Erythroblast (primary cell): ENCODE measurements at regions not wholly inside any gene's neighbourhood (a gene's known extent, or its start where the extent isn't known, plus 50 kb on each side); places are given as distances from the start of the nearest gene placed in this dataset.

Experiments used
- DNase-seq, 2 experiments: peaks; one replicate each; lab custom pipeline; 2025; lab: John Stamatoyannopoulos, UW
- GATA1 ChIP-seq: IDR thresholded peaks from 2 replicates; pipeline ENCODE4 v1.6.1; 2011; ENCODE audit warnings: low read depth, mild to moderate bottlenecking, control low read depth, low read length, moderate library complexity
- POLR2A ChIP-seq: IDR thresholded peaks from 2 replicates; pipeline ENCODE4 v1.6.1; 2011; ENCODE audit warnings: mild to moderate bottlenecking, low read length

- DNase-seq: no peak
- TF ChIP-seq POLR2A (no peak), GATA1 (no peak)
Measured at GRCh38 chr4:8690216-8691150, 97.9 kb downstream of the CPZ start.

- DNase-seq: no peak
- TF ChIP-seq POLR2A (no peak), GATA1 (no peak)
Measured at GRCh38 chr4:8689741-8690140, 97.2 kb downstream of the CPZ start.

- DNase-seq: no peak
- TF ChIP-seq GATA1 (no peak), POLR2A (no peak)
Measured at GRCh38 chr4:8688908-8689445, 96.4 kb downstream of the CPZ start.

DNA sequence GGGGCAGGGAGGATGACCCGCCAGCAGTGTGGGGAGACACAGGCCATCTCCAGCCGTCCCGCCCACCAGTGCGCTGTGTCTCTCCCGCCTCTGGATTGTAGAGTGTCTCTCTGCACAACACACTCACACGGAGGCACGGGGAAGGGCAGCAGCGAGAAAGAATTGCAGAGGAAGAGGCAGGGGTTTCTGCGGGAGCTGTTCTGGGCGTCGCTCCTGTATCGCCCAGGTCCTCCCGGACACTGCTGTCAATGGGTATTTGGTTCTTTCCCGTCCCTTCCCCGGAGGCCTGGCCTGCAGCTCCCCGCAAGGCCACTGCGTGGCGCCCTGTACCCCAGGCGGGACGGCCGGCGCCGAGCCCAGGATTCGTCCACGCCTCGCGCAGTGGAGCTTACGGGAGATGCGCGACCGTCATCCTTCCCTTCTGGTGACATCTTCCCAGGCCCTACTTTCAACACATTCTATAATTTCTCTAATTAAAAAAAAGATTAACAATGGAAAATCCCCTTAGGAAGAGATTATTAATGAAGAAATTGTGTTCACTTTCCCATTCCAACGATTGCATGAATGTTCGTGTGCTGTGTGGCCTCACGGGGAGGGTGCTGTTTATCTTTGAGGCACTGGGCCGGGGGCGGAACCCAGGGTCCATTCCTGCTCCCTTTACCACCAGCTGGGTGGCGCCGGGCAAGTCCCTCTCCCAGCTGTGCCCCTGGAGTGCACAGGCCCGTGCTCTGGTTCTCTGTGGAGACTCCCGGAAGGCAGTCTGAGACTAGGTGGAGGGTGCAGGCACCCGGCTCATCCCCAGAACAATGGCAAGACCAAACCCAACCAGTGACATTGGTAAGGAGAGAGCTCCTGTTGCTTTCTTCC is 95.7 kb downstream of the CPZ start:
- TF ChIP-seq POLR2A (no peak), GATA1 (no peak)
- DNase-seq: peak; percentile 17 to 35

GRCh38 chr4:8687083-8687482 is 94.5 kb downstream of the CPZ start:
- no peak for DNase-seq
- TF ChIP-seq POLR2A (no peak), GATA1 (no peak)

GRCh38 chr4:8685831-8686230 is 93.3 kb downstream of the CPZ start:
- no peak for DNase-seq

GRCh38 chr4:8683462-8683861 is 90.9 kb downstream of the CPZ start:
- no peak for DNase-seq
- TF ChIP-seq POLR2A (no peak), GATA1 (no peak)

More at GRCh38 chr4:8685831-8686230, 93.3 kb downstream of the CPZ start:
- no peak for TF ChIP-seq GATA1
- no peak for TF ChIP-seq POLR2A

- DNase-seq: no peak
- TF ChIP-seq POLR2A (no peak), GATA1 (no peak)
Measured at GRCh38 chr4:8682725-8683124, 90.2 kb downstream of the CPZ start.

DNA sequence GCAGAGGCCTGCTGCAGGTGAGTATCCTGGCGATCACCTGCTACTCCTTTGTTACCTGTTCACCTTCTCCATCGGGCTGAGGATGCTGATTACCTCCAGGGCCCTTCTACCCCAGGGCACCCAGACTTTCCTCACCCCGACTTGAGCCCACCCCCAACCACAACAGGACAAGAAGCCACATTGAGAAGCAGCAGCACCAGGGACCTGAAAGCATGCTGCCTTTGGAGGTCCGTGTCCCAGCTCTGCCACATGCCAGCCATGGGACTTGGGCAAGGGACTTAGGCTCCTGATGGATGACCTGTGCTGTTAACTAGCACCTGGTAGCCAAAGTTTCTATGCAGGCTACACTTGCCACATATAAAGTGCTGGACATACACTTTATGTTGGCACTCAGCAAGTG is 89.7 kb downstream of the CPZ start:
- TF ChIP-seq POLR2A (no peak), GATA1 (no peak)
- DNase-seq: no peak

- no peak for DNase-seq
- TF ChIP-seq GATA1 (no peak), POLR2A (no peak)
Measured at GRCh38 chr4:8681391-8681790, 88.8 kb downstream of the CPZ start.

DNA sequence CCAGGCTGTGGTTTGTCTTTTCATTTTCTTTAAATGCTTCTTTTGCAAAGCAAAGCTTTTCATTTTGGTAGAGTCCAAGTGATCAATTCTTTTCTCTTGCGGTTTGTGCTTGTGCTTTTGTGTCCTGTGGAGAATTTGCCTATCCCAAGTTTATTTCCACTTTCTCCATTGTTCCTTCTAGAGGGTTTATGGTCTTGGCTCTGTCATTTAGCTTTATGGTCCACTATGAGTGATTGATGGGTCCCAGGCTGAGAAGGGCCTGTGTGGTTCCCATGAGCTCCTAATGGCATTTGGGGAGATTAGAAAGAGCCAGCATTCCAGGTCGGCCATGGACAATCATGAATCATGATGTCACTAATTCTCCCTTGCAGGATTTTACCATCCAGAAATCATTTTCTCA is 86.5 kb downstream of the CPZ start:
- TF ChIP-seq POLR2A (no peak), GATA1 (no peak)
- no peak for DNase-seq

DNA sequence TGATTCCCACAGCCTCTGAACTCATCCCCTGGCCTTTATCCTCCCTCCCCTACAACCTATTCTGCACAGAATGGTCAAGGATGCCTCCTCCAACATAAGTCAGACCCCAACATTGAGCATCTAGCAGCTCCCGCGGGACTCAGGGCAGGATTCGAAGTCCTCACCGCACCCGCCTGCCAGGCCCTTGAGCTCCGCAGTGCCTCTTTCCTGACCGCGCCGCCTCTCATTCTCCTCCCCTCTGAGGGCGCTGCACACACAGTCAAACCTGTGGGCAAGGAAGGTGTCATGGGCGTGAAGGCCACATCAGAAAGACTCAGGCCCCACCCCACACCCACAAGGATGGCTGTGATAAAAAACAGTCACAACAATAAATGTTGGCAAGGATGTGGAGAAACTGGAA is 84.1 kb downstream of the CPZ start:
- no peak for DNase-seq
- TF ChIP-seq GATA1: no peak
- TF ChIP-seq POLR2A: no peak

DNA sequence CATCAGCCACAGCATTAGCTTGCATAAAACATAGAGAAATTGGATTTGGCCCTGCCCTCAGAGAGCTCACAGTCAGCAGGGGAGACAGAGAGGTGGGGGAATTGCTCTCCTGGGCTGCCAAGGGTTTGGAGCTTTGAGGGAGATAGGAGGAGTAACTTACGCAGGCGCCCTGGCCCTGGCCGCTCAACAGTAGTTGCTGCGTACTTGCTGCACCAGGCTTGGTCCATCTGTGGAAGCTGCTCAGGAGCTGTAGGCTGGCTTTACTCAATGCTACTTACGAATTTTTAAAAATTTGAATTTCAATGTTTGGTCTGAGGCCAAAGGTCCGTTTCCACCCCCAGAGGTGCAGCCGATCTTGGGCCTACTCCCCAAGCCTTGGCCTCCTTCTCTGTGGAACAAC is 83.3 kb downstream of the CPZ start:
- no peak for DNase-seq
- no peak for TF ChIP-seq POLR2A
- TF ChIP-seq GATA1: no peak

- peak in 1 of 2 experiments; percentile 15 for DNase-seq
Measured at GRCh38 chr4:8675383-8675782, 82.8 kb downstream of the CPZ start.

More at GRCh38 chr4:8675383-8675782, 82.8 kb downstream of the CPZ start:
- TF ChIP-seq POLR2A: no peak
- no peak for TF ChIP-seq GATA1
